SK-N-MC (cell line): ENCODE measurements at regions not wholly inside any gene's neighbourhood (a gene's known extent, or its start where the extent isn't known, plus 50 kb on each side); places are given as distances from the start of the nearest gene placed in this dataset.

ENCODE experiments used
- EZH2 ChIP-seq: fragments of 200-600 bp; sonication (generic); IDR thresholded peaks from one replicate; pipeline ENCODE4 v1.6.1; 2017; ENCODE audit warnings: antibody characterized with exemption
- POLR2AphosphoS5 ChIP-seq: IDR thresholded peaks from 2 replicates; pipeline ENCODE4 v1.6.1; 2012; ENCODE audit warnings: mild to moderate bottlenecking, low read depth, low read length, borderline replicate concordance

- TF ChIP-seq EZH2, result no peak
- no peak for TF ChIP-seq POLR2AphosphoS5
Measured at GRCh38 chrX:147788641-147789350, 122.9 kb upstream of the FMR1 start.
